CD4-positive, alpha-beta T cell (primary cell): ENCODE measurements at regions not wholly inside any gene's neighbourhood (a gene's known extent, or its start where the extent isn't known, plus 50 kb on each side); places are given as distances from the start of the nearest gene placed in this dataset.

Source experiments
- ATAC-seq: fragments of 200-7000 bp; cut with Tn5 transposase; one replicate; pipeline ENCODE4 v1.10.0; 2022; ENCODE audit warnings: mild to moderate bottlenecking; ENCODE audit not compliant: poor library complexity
- CTCF ChIA-PET: fragments of 350-600 bp; sonication (Branson Sonifier 250); formaldehyde crosslinking; loops from one replicate; lab custom pipeline; 2021; ENCODE audit warnings: antibody characterized with exemption, inconsistent platforms; lab: Charles Lee
- POLR2A ChIA-PET: fragments of 350-600 bp; sonication (Branson Sonifier 250); formaldehyde crosslinking; loops from one replicate; lab custom pipeline; 2021; ENCODE audit warnings: antibody characterized with exemption, inconsistent platforms; lab: Charles Lee
- DNase-seq, 14 experiments: peaks; one replicate each; pipeline ENCODE4 v3.0.0-alpha.2; 2013 to 2020; ENCODE audit warnings: mixed read lengths in 2 of 14
- H3K27ac ChIP-seq, 2 donors: one replicate each; pipeline versions ENCODE4 v1.5.1 to v1.7.0; 2013; ENCODE audit warnings: low read length in 2 of 2, low read depth in 1 of 2, mild to moderate bottlenecking in 1 of 2
- H3K27me3 ChIP-seq, 2 experiments: 1 replicate in 1 of 2; 2 replicates in 1 of 2; pipeline versions ENCODE4 v1.6.1 to v1.7.0; 2013; ENCODE audit warnings: low read length in 2 of 2, control low read depth in 1 of 2, mild to moderate bottlenecking in 1 of 2, moderate library complexity in 1 of 2; ENCODE audit not compliant: insufficient read depth in 2 of 2, control insufficient read depth in 1 of 2
- H3K36me3 ChIP-seq: one replicate; pipeline ENCODE4 v1.6.1; 2013; ENCODE audit warnings: low read length, control low read depth; ENCODE audit not compliant: insufficient read depth
- H3K4me1 ChIP-seq: one replicate; pipeline ENCODE4 v1.6.1; 2013; ENCODE audit warnings: low read length, control low read depth; ENCODE audit not compliant: insufficient read depth
- H3K4me3 ChIP-seq: one replicate; pipeline ENCODE4 v1.5.1; 2013; ENCODE audit warnings: mild to moderate bottlenecking, low read length, moderate library complexity
- H3K9me3 ChIP-seq, 2 experiments: 1 replicate in 1 of 2; 2 replicates in 1 of 2; pipeline versions ENCODE4 v1.6.1 to v1.7.0; 2013; ENCODE audit warnings: low read length in 2 of 2, mild to moderate bottlenecking in 2 of 2, control low read depth in 1 of 2, moderate library complexity in 1 of 2; ENCODE audit not compliant: control insufficient read depth in 1 of 2, insufficient read depth in 1 of 2
- H3K27ac Mint-ChIP-seq: one replicate; pipeline ENCODE4 v1.8.0; 2020; ENCODE audit warnings: mixed read lengths
- H3K27me3 Mint-ChIP-seq: one replicate; pipeline ENCODE4 v1.8.0; 2021; ENCODE audit warnings: mixed read lengths
- H3K36me3 Mint-ChIP-seq: one replicate; pipeline ENCODE4 v1.8.0; 2021; ENCODE audit warnings: low read depth, mixed read lengths
- H3K4me1 Mint-ChIP-seq: one replicate; pipeline ENCODE4 v1.8.0; 2021; ENCODE audit warnings: low read depth, mixed read lengths
- H3K4me3 Mint-ChIP-seq: one replicate; pipeline ENCODE4 v1.8.0; 2020; ENCODE audit warnings: mild to moderate bottlenecking, mixed read lengths
- H3K9me3 Mint-ChIP-seq: one replicate; pipeline ENCODE4 v1.8.0; 2020; ENCODE audit warnings: mixed read lengths
- CTCF ChIP-seq: fragments of 200-600 bp; IDR thresholded peaks from one replicate; pipeline ENCODE4 v1.8.0; 2022; ENCODE audit warnings: antibody characterized with exemption, mild to moderate bottlenecking
- intact Hi-C, 2 experiments: fragments of 100-400 bp; cut with DNase I in 1 of 2; cut with micrococcal nuclease in 1 of 2; formaldehyde crosslinking; loops; one replicate each; pipeline versions ENCODE4 v1.15.1 to v1.9.0; 2023 to 2025; cut with DNase I, micrococcal nuclease

- POLR2A ChIA-PET, result no interaction called here
- H3K9me3 ChIP-seq, result no peaks in the 10 kb centered on the region
- no peak for TF ChIP-seq CTCF
Observed at GRCh38 chr2:122750095-122750494, 994.6 kb downstream of the TSN start.

GRCh38 chr2:122750808-122751207 lies 995.4 kb downstream of the TSN start:
- ChIA-PET CTCF (no interaction called here), POLR2A (no interaction called here)
- Histone ChIP-seq H3K4me3 (no peak overlapping the region), H3K9me3 (no peaks in the 10 kb centered on the region), H3K27ac (no peak overlapping the region), H3K36me3 (no peaks in the 10 kb centered on the region), H3K4me1 (no peaks in the 10 kb centered on the region), H3K27me3 (no peaks in the 10 kb centered on the region)
- DNase-seq (no peak), ATAC-seq (no peak)
- Mint-ChIP-seq H3K27me3 (no peaks in the 10 kb centered on the region), H3K9me3 (no peaks in the 10 kb centered on the region), H3K36me3 (no peaks in the 10 kb centered on the region), H3K27ac (no peak overlapping the region), H3K4me3 (no peak overlapping the region), H3K4me1 (no peaks in the 10 kb centered on the region)
- intact Hi-C loops, result no loop called here
- TF ChIP-seq CTCF, result no peak

More at GRCh38 chr2:122750095-122750494, 994.6 kb downstream of the TSN start:
- Histone ChIP-seq H3K27ac (no peak overlapping the region), H3K27me3 (no peaks in the 10 kb centered on the region), H3K4me3 (no peak overlapping the region), H3K36me3 (no peaks in the 10 kb centered on the region), H3K4me1 (no peaks in the 10 kb centered on the region)
- no peaks in the 10 kb centered on the region for H3K4me1 Mint-ChIP-seq
- ATAC-seq, result no peak
- DNase-seq, result no peak
- H3K9me3 Mint-ChIP-seq, result no peaks in the 10 kb centered on the region
- no peaks in the 10 kb centered on the region for H3K36me3 Mint-ChIP-seq
- intact Hi-C loops, result no loop called here
- no peak overlapping the region for H3K4me3 Mint-ChIP-seq
- H3K27me3 Mint-ChIP-seq, result no peaks in the 10 kb centered on the region
- no peak overlapping the region for H3K27ac Mint-ChIP-seq
- CTCF ChIA-PET, result no interaction called here

- intact Hi-C loops, result no loop called here
- ChIA-PET CTCF (no interaction called here), POLR2A (no interaction called here)
- Mint-ChIP-seq H3K36me3 (no peaks in the 10 kb centered on the region), H3K27ac (no peak overlapping the region), H3K4me3 (no peak overlapping the region), H3K9me3 (no peaks in the 10 kb centered on the region), H3K27me3 (no peaks in the 10 kb centered on the region), H3K4me1 (no peaks in the 10 kb centered on the region)
- H3K4me1 ChIP-seq, result no peaks in the 10 kb centered on the region
- H3K4me3 ChIP-seq, result no peak overlapping the region
- no peaks in the 10 kb centered on the region for H3K9me3 ChIP-seq
- no peaks in the 10 kb centered on the region for H3K27me3 ChIP-seq
- H3K36me3 ChIP-seq, result no peaks in the 10 kb centered on the region
- ATAC-seq (no peak), DNase-seq (no peak)
- TF ChIP-seq CTCF, result no peak
- no peak overlapping the region for H3K27ac ChIP-seq
Observed at GRCh38 chr2:122753336-122753735, 997.9 kb downstream of the TSN start.
